Large intestine (tissue), 3 donors: ENCODE measurements at regions not wholly inside any gene's neighbourhood (a gene's known extent, or its start where the extent isn't known, plus 50 kb on each side); places are given as distances from the start of the nearest gene placed in this dataset.

ENCODE experiments used
- DNase-seq, 2 donors: peaks; one replicate each; pipeline versions ENCODE4 v3.0.0 to v3.0.0-alpha.2; 2013
- H3K27ac ChIP-seq: one replicate; pipeline ENCODE4 v1.5.1; 2013; ENCODE audit warnings: low read length
- H3K27me3 ChIP-seq: 2 replicates; pipeline ENCODE4 v1.6.1; 2013; ENCODE audit warnings: low read length; ENCODE audit not compliant: control insufficient read depth, insufficient read depth
- H3K36me3 ChIP-seq: 2 replicates; pipeline ENCODE4 v1.6.1; 2013; ENCODE audit warnings: low read length; ENCODE audit not compliant: control insufficient read depth, insufficient read depth
- H3K4me1 ChIP-seq: one replicate; pipeline ENCODE4 v1.6.1; 2013; ENCODE audit warnings: low read length; ENCODE audit not compliant: control insufficient read depth, insufficient read depth
- H3K4me3 ChIP-seq: one replicate; pipeline ENCODE4 v1.5.1; 2013; ENCODE audit warnings: low read length
- H3K9me3 ChIP-seq: one replicate; pipeline ENCODE4 v1.6.1; 2013; ENCODE audit warnings: mild to moderate bottlenecking, low read depth, low read length, moderate library complexity; ENCODE audit not compliant: control insufficient read depth
- WGBS: methylation state at CpG from one replicate; pipeline ENCODE4 v1.1.5; 2013; ENCODE audit warnings: low lambda C conversion rate; ENCODE audit not compliant: insufficient coverage; 5-methylcytosine and 5-hydroxymethylcytosine counted together

DNA sequence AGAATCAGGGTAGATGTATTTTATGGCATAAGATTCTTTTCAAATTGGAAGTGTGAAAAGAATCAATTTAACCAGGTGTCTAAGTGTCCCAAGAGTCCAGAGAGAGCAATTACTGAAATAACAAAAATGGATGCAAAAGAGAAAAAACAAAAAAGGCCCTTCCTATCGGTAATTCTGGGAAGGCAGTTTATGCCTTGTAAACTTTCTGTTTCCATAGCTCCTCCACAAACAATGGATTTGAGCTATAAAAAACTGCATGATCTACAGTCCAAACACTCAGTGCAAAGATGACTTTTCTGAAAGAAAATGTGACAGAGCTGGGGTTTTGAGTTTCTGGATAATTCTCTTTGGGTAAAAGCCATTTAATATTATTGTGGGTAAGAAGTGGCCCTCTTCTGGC is 366.1 kb downstream of the EN1 start:
- no peaks in the 10 kb centered on the region for H3K36me3 ChIP-seq
- H3K4me1 ChIP-seq: no peaks in the 10 kb centered on the region
- no peak overlapping the region for H3K27ac ChIP-seq
- 17% methylated on average over 1 of the region's 1 CpG for WGBS
- H3K9me3 ChIP-seq: no peaks in the 10 kb centered on the region
- peaks cover 46% of the 10 kb centered on the region for H3K27me3 ChIP-seq
- DNase-seq: no peak
- H3K4me3 ChIP-seq: no peak overlapping the region

GRCh38 chr2:118479020-118479419 is 368.4 kb downstream of the EN1 start:
- no peak overlapping the region for H3K27ac ChIP-seq
- DNase-seq: no peak
- H3K4me3 ChIP-seq: no peak overlapping the region
- WGBS: no CpG with 5 or more reads among the region's 5 CpGs
- no peaks in the 10 kb centered on the region for H3K36me3 ChIP-seq
- peaks cover 60% of the 10 kb centered on the region for H3K27me3 ChIP-seq
- H3K9me3 ChIP-seq: no peaks in the 10 kb centered on the region
- H3K4me1 ChIP-seq: no peaks in the 10 kb centered on the region

DNA sequence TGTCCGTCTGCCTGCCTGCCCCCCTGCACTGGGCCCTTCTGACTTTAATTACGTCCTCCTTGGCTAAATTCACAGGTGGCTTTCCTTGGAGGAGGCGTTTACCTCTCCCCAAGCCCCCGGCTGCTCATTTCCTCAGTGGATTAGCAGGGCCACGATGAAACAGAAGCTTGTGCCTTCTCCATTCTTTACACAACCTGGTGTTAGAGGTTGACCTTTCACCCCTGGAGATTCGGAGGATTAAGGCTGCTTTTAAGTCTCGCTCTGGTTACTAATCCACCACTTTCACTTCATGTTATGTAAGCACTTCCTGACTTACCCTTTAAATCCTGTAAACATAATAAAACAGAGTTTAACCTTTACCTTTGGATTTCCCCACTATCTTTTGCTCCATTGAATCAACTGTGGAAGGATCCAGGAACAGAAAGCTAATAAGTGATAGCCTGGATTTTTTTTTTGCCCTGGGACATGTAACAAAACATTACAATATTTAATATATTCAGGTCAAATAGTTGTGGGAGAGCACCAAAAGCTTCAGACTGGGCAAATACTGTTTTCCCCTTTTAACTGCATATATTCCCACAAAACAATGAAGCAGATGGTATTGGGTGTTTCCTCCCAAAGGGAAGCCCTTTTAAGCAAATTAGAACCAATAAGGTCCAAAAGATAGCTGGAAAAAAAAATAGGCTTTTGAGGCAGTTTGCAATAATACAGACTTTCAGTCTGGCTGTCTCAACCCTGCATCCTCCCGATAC is 370.2 kb downstream of the EN1 start:
- DNase-seq: peak; percentile 21 to 68
- WGBS: 33% methylated on average over 1 of the region's 8 CpGs
- H3K36me3 ChIP-seq: no peaks in the 10 kb centered on the region
- no peaks in the 10 kb centered on the region for H3K4me1 ChIP-seq
- H3K4me3 ChIP-seq: no peak overlapping the region
- no peaks in the 10 kb centered on the region for H3K9me3 ChIP-seq
- H3K27me3 ChIP-seq: peaks cover 61% of the 10 kb centered on the region
- H3K27ac ChIP-seq: no peak overlapping the region

DNA sequence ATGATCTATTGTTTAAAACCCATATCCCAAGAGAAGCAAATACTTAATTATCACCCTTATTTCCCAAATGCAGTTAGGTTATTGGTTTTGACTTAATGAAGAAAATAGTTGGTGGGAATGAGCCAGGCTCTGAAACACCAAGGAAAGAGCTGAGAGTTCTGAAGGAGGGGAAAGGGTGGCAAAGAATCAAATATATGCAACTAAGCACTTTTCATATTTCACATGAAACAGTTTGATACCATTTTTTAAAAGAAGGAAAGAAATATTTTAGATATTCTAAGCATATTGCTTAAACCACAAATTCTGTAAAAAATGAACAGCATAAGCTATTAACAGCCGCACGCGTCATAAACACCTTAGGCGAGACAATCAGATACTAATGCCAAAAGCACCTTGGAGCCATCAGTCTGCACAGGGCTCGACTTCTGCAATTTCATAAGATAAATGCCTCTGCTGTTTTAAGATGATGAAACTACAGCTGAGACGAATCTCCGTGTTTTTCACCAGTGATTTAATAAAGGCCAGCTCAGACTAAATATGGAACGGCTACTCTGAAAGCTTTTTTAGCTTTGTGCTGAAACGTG is 371.7 kb downstream of the EN1 start:
- H3K4me3 ChIP-seq: no peak overlapping the region
- no peak for DNase-seq
- 86% methylated on average over 1 of the region's 9 CpGs for WGBS
- no peak overlapping the region for H3K27ac ChIP-seq
- H3K36me3 ChIP-seq: no peaks in the 10 kb centered on the region
- no peaks in the 10 kb centered on the region for H3K4me1 ChIP-seq
- H3K27me3 ChIP-seq: peaks cover 58% of the 10 kb centered on the region
- no peaks in the 10 kb centered on the region for H3K9me3 ChIP-seq

DNA sequence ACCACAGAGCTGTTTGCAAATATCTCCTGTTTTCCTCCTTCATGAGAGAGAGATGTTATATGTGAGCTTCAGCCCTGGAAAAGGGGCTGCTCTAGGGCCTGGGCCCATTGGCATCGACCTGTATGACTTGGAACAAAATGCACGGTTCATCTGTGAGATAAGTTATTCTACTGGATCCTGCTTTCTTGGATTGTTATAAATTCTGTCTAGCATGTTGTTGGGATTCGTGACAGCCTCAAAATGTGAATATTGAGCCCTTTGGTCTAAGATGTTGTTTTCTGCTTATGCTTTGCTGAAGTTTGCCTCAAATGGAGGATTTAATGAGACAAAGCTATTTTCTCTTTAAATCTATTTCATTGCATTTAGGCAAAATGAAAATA is 372.9 kb downstream of the EN1 start:
- peaks cover 61% of the 10 kb centered on the region for H3K27me3 ChIP-seq
- no peaks in the 10 kb centered on the region for H3K9me3 ChIP-seq
- no peak overlapping the region for H3K27ac ChIP-seq
- H3K4me1 ChIP-seq: no peaks in the 10 kb centered on the region
- no peak for DNase-seq
- no peaks in the 10 kb centered on the region for H3K36me3 ChIP-seq
- no peak overlapping the region for H3K4me3 ChIP-seq
- 100% methylated on average over 1 of the region's 3 CpGs for WGBS

DNA sequence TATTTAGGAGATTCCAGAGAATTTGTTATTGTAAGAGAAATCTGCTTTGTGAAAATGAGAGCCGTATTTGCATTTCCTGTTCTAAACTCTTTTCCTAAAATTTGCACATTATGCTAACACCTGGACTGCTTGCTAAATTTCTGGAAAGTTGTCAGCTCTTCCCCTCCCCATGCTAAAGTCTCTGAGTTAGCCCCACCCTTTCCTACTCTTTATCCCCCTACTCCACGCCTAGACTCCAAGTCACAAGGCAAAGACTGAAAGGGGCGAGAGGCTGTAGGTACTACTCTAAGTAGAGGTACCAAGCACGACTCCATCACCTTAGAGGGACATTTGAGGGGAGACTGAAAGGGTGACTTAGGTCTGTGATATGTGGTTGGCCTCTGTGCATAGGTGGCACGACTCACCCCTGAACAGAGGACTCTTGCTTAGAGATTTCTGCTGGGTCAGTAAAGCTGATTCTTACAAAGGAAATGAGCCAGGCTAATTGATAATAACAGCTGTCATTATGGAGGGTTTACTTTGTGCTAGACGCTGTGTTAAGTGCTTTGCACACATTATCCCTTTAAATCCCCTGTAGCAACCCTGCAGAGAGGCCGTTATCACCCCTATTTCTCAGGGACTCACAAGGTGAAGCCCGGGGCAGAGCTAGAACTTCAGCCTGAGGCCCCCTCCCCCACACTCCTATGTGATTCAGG is 373.5 kb downstream of the EN1 start:
- H3K27ac ChIP-seq: no peak overlapping the region
- no peaks in the 10 kb centered on the region for H3K36me3 ChIP-seq
- no peak overlapping the region for H3K4me3 ChIP-seq
- H3K9me3 ChIP-seq: no peaks in the 10 kb centered on the region
- no peaks in the 10 kb centered on the region for H3K4me1 ChIP-seq
- peaks cover 59% of the 10 kb centered on the region for H3K27me3 ChIP-seq
- WGBS: 100% methylated on average over 1 of the region's 8 CpGs
- no peak for DNase-seq

GRCh38 chr2:118473241-118473640 is 374.2 kb downstream of the EN1 start:
- Histone ChIP-seq H3K27ac (no peak overlapping the region), H3K27me3 (peaks cover 64% of the 10 kb centered on the region), H3K4me1 (no peaks in the 10 kb centered on the region), H3K9me3 (no peaks in the 10 kb centered on the region), H3K36me3 (no peaks in the 10 kb centered on the region), H3K4me3 (no peak overlapping the region)
- no peak for DNase-seq
- 50% methylated on average over 1 of the region's 5 CpGs for WGBS

DNA sequence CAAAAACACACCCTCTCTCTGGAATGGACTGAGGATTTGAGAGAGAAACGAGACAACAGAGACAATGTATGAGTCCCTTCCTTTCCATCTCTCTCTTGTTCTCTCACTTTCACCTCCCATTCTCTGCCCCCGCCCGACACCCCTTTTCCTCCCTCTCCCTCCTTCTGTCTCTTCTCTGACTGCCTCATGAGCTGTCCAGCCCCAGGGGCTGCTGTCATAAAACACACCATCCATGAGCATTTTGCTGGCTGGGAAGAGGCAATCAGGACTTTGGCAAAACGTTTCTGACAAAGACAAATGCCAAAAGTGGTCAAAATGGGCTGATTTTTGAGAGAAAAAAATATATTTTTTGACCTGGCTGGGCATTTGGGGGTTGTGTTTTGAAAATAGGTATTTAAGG is 377.2 kb downstream of the EN1 start:
- WGBS: 43% methylated on average over 3 of the region's 4 CpGs
- H3K4me1 ChIP-seq: no peaks in the 10 kb centered on the region
- no peak overlapping the region for H3K27ac ChIP-seq
- no peaks in the 10 kb centered on the region for H3K9me3 ChIP-seq
- H3K36me3 ChIP-seq: no peaks in the 10 kb centered on the region
- peaks cover 67% of the 10 kb centered on the region for H3K27me3 ChIP-seq
- H3K4me3 ChIP-seq: no peak overlapping the region
- no peak for DNase-seq

- Histone ChIP-seq H3K9me3 (no peaks in the 10 kb centered on the region), H3K27me3 (peaks cover 64% of the 10 kb centered on the region), H3K27ac (no peak overlapping the region), H3K36me3 (no peaks in the 10 kb centered on the region), H3K4me1 (no peaks in the 10 kb centered on the region), H3K4me3 (no peak overlapping the region)
- WGBS: no CpG with 5 or more reads among the region's 6 CpGs
- DNase-seq: no peak
Observed at GRCh38 chr2:118469103-118469502, 378.3 kb downstream of the EN1 start.

GRCh38 chr2:118464546-118465265 is 376.4 kb downstream of the INSIG2 start:
- Histone ChIP-seq H3K27ac (no peak overlapping the region), H3K27me3 (peaks cover 41% of the 10 kb centered on the region), H3K4me3 (no peak overlapping the region), H3K4me1 (no peaks in the 10 kb centered on the region), H3K36me3 (no peaks in the 10 kb centered on the region), H3K9me3 (no peaks in the 10 kb centered on the region)
- DNase-seq: no peak
- WGBS: no CpG with 5 or more reads among the region's 9 CpGs
